Smooth muscle cell (in vitro differentiated cells): ENCODE measurements at regions not wholly inside any gene's neighbourhood (a gene's known extent, or its start where the extent isn't known, plus 50 kb on each side); places are given as distances from the start of the nearest gene placed in this dataset.

Source experiments
- DNase-seq: peaks from one replicate; lab custom pipeline; 2025; ENCODE audit not compliant: unreplicated experiment; lab: John Stamatoyannopoulos, UW
- H2AFZ ChIP-seq: fragments of 200-600 bp; sonication (generic); 2 replicates; pipeline ENCODE4 v1.6.0; 2016; ENCODE audit warnings: antibody characterized with exemption, low read depth, mild to moderate bottlenecking
- H3F3A ChIP-seq: fragments of 200-600 bp; sonication (generic); 2 replicates; pipeline ENCODE4 v1.6.0; 2017; ENCODE audit warnings: antibody characterized with exemption, low read depth
- H3K27ac ChIP-seq: fragments of 200-600 bp; sonication (generic); 2 replicates; pipeline ENCODE4 v1.5.1; 2016; ENCODE audit warnings: low read depth, mild to moderate bottlenecking
- H3K27me3 ChIP-seq: fragments of 200-600 bp; sonication (generic); 2 replicates; pipeline ENCODE4 v1.6.1; 2016; ENCODE audit warnings: low read depth, mild to moderate bottlenecking
- H3K36me3 ChIP-seq: fragments of 200-600 bp; sonication (generic); 2 replicates; pipeline ENCODE4 v1.5.1; 2016; ENCODE audit warnings: low read depth
- H3K4me1 ChIP-seq: fragments of 200-600 bp; sonication (generic); 2 replicates; pipeline ENCODE4 v1.5.1; 2016; ENCODE audit warnings: low read depth
- H3K4me2 ChIP-seq: fragments of 200-600 bp; sonication (generic); 2 replicates; pipeline ENCODE4 v1.6.0; 2016; ENCODE audit warnings: mild to moderate bottlenecking
- H3K4me3 ChIP-seq: fragments of 200-600 bp; sonication (generic); 2 replicates; pipeline ENCODE4 v1.5.1; 2016; ENCODE audit warnings: mild to moderate bottlenecking
- H3K79me2 ChIP-seq: fragments of 200-600 bp; sonication (generic); 2 replicates; pipeline ENCODE4 v1.6.0; 2016; ENCODE audit warnings: low read depth, mild to moderate bottlenecking
- H3K9ac ChIP-seq: fragments of 200-600 bp; sonication (generic); 2 replicates; pipeline ENCODE4 v1.6.0; 2016; ENCODE audit warnings: low read depth
- H3K9me3 ChIP-seq: fragments of 200-600 bp; sonication (generic); replicated peaks from 2 replicates; pipeline ENCODE4 v1.5.1; 2016; ENCODE audit warnings: low read depth
- H4K20me1 ChIP-seq: fragments of 200-600 bp; sonication (generic); 2 replicates; pipeline ENCODE4 v1.6.0; 2016; ENCODE audit warnings: low read depth
- WGBS: methylation state at CpG from one replicate; pipeline ENCODE4 v1.1.7; 2016; ENCODE audit warnings: low lambda C conversion rate; 5-methylcytosine and 5-hydroxymethylcytosine counted together
- TF ChIP-seq, protein P1 (sequence below): fragments of 200-600 bp; sonication (generic); IDR thresholded peaks from 2 replicates; pipeline ENCODE4 v1.5.1; 2017; ENCODE audit warnings: borderline replicate concordance, mild to moderate bottlenecking, antibody characterized with exemption; ENCODE audit not compliant: insufficient read depth, poor library complexity, severe bottlenecking

DNA sequence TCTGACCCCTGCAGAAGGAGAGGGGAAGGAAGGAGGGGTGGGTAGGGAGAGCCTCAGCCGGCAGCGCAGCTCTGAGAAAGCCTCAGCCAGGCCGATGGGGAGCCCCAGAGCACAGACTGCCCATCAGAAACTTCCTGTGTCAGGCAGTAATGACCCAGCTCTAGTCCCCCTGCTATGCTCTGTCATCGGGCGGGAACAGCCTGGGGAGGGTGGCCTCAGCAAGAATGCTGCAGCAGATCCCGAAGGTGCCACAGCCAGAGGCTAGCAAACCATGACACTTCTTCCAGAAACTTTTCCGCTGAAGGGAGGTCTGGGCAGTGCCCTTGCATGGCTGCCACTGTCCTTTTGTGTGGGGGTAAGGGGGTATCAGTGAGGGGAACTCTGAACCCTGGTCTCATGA, 279.0 kb downstream of the BCOR start:
- H4K20me1 ChIP-seq = no peaks in the 10 kb centered on the region
- 42% methylated on average over 4 of the region's 7 CpGs for WGBS
- H3K4me1 ChIP-seq = peaks cover 55% of the 10 kb centered on the region
- H3K27me3 ChIP-seq = no peaks in the 10 kb centered on the region
- H3K36me3 ChIP-seq = no peaks in the 10 kb centered on the region
- H3K9me3 ChIP-seq = no peaks in the 10 kb centered on the region
- no peak overlapping the region for H2AFZ ChIP-seq
- H3K4me3 ChIP-seq = no peak overlapping the region
- H3K4me2 ChIP-seq = no peak overlapping the region
- H3K27ac ChIP-seq = no peak overlapping the region
- TF ChIP-seq, protein P1, sequence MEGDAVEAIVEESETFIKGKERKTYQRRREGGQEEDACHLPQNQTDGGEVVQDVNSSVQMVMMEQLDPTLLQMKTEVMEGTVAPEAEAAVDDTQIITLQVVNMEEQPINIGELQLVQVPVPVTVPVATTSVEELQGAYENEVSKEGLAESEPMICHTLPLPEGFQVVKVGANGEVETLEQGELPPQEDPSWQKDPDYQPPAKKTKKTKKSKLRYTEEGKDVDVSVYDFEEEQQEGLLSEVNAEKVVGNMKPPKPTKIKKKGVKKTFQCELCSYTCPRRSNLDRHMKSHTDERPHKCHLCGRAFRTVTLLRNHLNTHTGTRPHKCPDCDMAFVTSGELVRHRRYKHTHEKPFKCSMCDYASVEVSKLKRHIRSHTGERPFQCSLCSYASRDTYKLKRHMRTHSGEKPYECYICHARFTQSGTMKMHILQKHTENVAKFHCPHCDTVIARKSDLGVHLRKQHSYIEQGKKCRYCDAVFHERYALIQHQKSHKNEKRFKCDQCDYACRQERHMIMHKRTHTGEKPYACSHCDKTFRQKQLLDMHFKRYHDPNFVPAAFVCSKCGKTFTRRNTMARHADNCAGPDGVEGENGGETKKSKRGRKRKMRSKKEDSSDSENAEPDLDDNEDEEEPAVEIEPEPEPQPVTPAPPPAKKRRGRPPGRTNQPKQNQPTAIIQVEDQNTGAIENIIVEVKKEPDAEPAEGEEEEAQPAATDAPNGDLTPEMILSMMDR = no peak
- H3K79me2 ChIP-seq = no peaks in the 10 kb centered on the region
- H3F3A ChIP-seq = peaks cover 25% of the 10 kb centered on the region
- DNase-seq = no peak
- H3K9ac ChIP-seq = no peak overlapping the region

DNA sequence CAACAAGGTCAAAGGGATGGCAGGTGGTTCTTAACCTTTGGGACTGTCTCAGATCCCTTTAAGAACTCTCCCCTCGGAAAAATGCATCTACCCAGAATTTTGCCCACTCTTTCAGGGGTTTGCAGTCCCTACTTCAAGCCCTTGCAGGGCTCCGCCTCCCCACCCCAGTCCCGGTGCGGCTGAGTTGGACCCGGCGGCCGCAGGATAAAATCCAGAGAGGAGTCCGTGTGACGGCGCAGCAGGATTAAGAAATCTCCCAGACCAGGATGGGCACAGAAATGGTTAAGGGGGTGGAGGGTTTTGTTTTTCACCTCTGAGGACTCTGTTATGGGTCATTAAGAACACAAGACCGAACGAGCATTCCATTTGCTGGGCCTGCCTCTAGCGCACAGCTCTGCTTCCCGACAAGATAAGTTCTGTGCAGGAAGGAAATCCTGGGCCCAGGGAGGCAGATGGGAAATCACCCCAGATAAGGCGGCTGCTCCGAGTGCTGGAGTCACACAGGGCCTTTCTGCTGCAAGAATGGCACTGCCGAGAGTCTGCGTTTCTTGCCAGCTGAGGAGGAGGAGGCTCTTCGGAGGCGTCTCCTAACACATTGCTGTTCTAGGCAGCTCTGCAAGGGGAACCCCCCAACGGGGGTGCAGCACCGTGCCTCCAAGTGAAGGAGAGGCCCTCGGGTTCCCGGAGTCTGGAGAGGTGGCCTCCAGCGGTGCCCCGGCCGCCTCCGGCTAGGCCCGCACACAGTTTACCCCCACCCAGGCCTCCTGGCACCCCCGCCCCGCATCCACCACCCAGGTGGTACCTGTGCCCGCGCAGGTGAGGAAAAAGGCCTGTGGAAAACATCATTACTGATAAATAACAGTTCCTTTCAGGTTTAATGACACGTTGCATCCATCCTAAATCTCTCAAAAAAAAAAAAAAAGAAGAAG, 277.6 kb downstream of the BCOR start:
- peak overlapping the region; percentile 68 for H3K27ac ChIP-seq
- no peak overlapping the region for H3K9ac ChIP-seq
- H3K4me2 ChIP-seq = peak overlapping the region; percentile 93

DNA sequence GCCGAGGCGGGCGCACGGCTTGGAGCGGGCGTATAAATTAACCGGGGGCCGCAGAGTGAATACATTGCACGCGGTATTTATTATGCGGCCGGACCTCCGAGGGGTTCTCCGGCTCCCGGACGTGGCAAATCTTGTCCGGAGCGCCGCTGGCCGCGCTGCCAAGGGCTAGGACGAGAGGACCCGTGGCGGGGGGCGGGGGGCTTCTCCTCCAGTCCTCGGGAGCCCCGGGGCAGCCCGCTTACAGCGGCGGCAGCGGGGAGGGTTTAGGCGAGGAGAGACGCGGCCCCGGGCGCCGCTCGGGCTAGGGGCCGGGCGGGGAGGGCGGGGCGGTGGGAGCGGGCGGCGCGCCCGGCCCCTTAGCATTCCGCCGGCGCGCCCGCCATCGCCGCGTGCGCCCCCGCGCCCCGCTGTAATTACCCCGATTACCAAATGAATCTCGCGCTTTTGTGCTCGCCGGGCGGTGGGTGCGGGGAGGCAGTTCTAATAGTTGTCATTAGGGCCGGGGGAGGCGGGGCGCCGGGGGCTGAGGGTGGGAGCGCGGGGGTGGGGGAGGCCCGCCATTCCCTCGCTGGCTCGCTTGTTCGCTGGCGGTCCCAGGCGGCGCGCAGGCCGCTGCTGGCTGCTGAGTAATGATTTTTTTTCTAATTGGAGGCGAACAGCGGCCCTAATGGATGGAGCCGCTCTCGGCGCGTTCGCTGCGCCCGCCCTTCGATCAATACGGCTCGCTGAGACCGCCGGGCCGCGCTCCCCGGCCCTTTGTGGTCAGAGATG, 276.6 kb downstream of the BCOR start:
- peak; percentile 42 for DNase-seq
- peak overlapping the region; percentile 87 for H2AFZ ChIP-seq

More for the DNA sequence above, 277.6 kb downstream of the BCOR start:
- Histone ChIP-seq H3K36me3 (no peaks in the 10 kb centered on the region), H2AFZ (peak overlapping the region; percentile 87), H4K20me1 (no peaks in the 10 kb centered on the region), H3K9me3 (no peaks in the 10 kb centered on the region), H3K27me3 (no peaks in the 10 kb centered on the region), H3K4me3 (peak overlapping the region; percentile 55), H3K79me2 (no peaks in the 10 kb centered on the region), H3K4me1 (peaks cover 48% of the 10 kb centered on the region), H3F3A (peaks cover 20% of the 10 kb centered on the region)
- peak; percentile 34 for DNase-seq
- TF ChIP-seq, protein P1 = no peak
- WGBS = 15% methylated on average over 30 of the region's 34 CpGs

More for the DNA sequence above, 276.6 kb downstream of the BCOR start:
- H3K4me1 ChIP-seq = peaks cover 41% of the 10 kb centered on the region
- H3K9me3 ChIP-seq = no peaks in the 10 kb centered on the region
- H3K9ac ChIP-seq = peak overlapping the region; percentile 57
- H3K36me3 ChIP-seq = no peaks in the 10 kb centered on the region
- H3K27me3 ChIP-seq = no peaks in the 10 kb centered on the region
- H3K27ac ChIP-seq = peak overlapping the region; percentile 68
- peak overlapping the region; percentile 93 for H3K4me2 ChIP-seq
- peaks cover 20% of the 10 kb centered on the region for H3F3A ChIP-seq
- H3K4me3 ChIP-seq = peak overlapping the region; percentile 55
- H3K79me2 ChIP-seq = no peaks in the 10 kb centered on the region
- TF ChIP-seq, protein P1 = no peak
- WGBS = 9% methylated on average over 37 of the region's 98 CpGs
- H4K20me1 ChIP-seq = no peaks in the 10 kb centered on the region
